Right lobe of liver (tissue), 6 donors: ENCODE measurements at regions not wholly inside any gene's neighbourhood (a gene's known extent, or its start where the extent isn't known, plus 50 kb on each side); places are given as distances from the start of the nearest gene placed in this dataset.

Experiments used
- ATAC-seq, 4 donors: fragments of 200-7000 bp; cut with Tn5 transposase; one replicate each; pipeline ENCODE4 v1.9.1; 2020; ENCODE audit warnings: mild to moderate bottlenecking in 4 of 4, moderate library complexity in 4 of 4
- DNase-seq, 3 donors: peaks; one replicate each; pipeline ENCODE4 v3.0.0-alpha.2; 2020
- H3K27ac ChIP-seq, 3 donors: fragments of 200-600 bp; one replicate each; pipeline ENCODE4 v1.8.0; 2022
- H3K27me3 ChIP-seq, 2 donors: fragments of 200-600 bp; one replicate each; pipeline ENCODE4 v1.8.0; 2022
- H3K36me3 ChIP-seq, 4 donors: fragments of 200-600 bp; sonication (generic) in 1 of 4; one replicate each; pipeline versions ENCODE4 v1.5.1 to v1.8.0; 2017 to 2022; ENCODE audit warnings: control low read depth in 1 of 4
- H3K4me1 ChIP-seq, 4 donors: fragments of 200-600 bp; sonication (generic) in 1 of 4; one replicate each; pipeline versions ENCODE4 v1.5.1 to v1.8.0; 2017 to 2022; ENCODE audit warnings: control low read depth in 1 of 4
- H3K4me3 ChIP-seq, 3 donors: fragments of 200-600 bp; one replicate each; pipeline ENCODE4 v1.8.0; 2022
- H3K9me3 ChIP-seq, 4 donors: fragments of 200-600 bp; sonication (generic) in 1 of 4; one replicate each; pipeline versions ENCODE4 v1.5.1 to v1.8.0; 2017 to 2022; ENCODE audit warnings: control low read depth in 1 of 4
- POLR2A ChIP-seq: fragments of 450-650 bp; IDR thresholded peaks from one replicate; pipeline ENCODE4 v1.6.1; 2017; ENCODE audit warnings: antibody characterized with exemption, mild to moderate bottlenecking
- WGBS: methylation state at CpG from one replicate; pipeline ENCODE4 v1.1.6; 2018; ENCODE audit warnings: low coverage, low lambda C conversion rate; ENCODE audit not compliant: insufficient coverage; ENCODE audit errors: missing lambda C conversion rate; 5-methylcytosine and 5-hydroxymethylcytosine counted together
- intact Hi-C, 2 donors: fragments of 100-400 bp; cut with DNase I; formaldehyde crosslinking; loops; one replicate each; pipeline versions ENCODE4 v1.11.2 to v1.14.1; 2022
- TF ChIP-seq, protein P1 (sequence below), 4 donors: fragments of 200-600 bp in 3 of 4; fragments of 450-650 bp in 1 of 4; IDR thresholded peaks; one replicate each; pipeline versions ENCODE4 v1.5.1 to v1.8.0; 2016 to 2022; ENCODE audit warnings: antibody characterized with exemption in 4 of 4, mild to moderate bottlenecking in 2 of 4
- donor health status: DM: no; HTN: yes; CAD: no.
- donor health status: DM: no; HTN: no; CAD: no.
- donor health status: DM: no; HTN: no; CAD: no.
- donor health status: DM: no; HTN: yes; CAD: no.
- donor health status: DM: no; HTN: yes; CAD: no.

DNA sequence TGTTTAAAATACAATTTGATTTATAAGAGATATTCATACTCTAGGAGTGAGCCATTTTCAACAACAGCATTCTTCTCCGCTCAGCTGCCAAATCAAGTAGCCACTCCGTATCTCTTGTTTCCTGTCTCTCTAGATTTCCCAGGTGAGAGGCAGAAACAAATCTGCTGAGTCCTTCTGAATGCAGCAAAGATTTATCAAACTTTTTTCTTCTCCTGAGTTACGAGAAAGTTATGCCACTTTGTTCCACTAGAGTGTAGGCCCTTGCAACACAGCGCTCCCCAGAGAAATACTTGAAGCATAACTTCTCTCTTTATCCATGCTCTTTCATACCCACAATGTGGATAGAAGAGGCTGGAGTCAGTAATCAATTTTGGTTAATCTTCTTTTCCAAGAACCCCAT lies 1960.8 kb downstream of the OLFM4 start:
- Histone ChIP-seq H3K9me3 (no peaks in the 10 kb centered on the region), H3K4me3 (no peak overlapping the region), H3K36me3 (no peaks in the 10 kb centered on the region), H3K27ac (no peak overlapping the region), H3K4me1 (no peaks in the 10 kb centered on the region), H3K27me3 (no peaks in the 10 kb centered on the region)
- ATAC-seq (no peak), DNase-seq (no peak)
- TF ChIP-seq POLR2A, result no peak
- TF ChIP-seq, protein P1, sequence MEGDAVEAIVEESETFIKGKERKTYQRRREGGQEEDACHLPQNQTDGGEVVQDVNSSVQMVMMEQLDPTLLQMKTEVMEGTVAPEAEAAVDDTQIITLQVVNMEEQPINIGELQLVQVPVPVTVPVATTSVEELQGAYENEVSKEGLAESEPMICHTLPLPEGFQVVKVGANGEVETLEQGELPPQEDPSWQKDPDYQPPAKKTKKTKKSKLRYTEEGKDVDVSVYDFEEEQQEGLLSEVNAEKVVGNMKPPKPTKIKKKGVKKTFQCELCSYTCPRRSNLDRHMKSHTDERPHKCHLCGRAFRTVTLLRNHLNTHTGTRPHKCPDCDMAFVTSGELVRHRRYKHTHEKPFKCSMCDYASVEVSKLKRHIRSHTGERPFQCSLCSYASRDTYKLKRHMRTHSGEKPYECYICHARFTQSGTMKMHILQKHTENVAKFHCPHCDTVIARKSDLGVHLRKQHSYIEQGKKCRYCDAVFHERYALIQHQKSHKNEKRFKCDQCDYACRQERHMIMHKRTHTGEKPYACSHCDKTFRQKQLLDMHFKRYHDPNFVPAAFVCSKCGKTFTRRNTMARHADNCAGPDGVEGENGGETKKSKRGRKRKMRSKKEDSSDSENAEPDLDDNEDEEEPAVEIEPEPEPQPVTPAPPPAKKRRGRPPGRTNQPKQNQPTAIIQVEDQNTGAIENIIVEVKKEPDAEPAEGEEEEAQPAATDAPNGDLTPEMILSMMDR (IDR thresholded peaks at IDR 0.05), result no peak
- intact Hi-C loops, result no loop called here
- 51% methylated on average over 4 of the region's 4 CpGs for WGBS

DNA sequence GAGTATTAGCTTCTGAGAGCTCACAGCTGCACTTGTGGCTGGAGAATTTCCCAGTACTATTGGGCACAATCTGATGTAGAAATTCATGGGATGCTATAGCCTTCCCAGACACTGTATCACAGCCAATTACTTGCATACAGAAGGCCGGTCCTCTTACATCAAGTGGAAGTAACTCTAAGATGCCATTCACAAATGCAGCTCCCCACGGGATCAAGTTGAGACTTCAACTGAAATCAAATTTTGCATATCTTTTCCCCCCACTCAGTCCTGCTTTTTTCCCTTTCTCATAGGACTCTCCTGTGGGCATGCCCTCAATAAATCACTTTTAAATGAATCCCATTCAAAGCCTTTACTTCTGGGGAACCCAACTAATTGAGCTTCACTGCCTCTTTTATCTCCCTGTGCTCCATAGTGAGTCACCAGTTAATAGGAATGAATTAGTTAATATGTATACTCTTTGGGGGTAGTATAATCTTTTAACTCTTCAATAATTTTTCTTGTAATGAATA lies 1970.8 kb downstream of the OLFM4 start:
- DNase-seq, result no peak
- intact Hi-C loops, result no loop called here
- no peak for ATAC-seq

DNA sequence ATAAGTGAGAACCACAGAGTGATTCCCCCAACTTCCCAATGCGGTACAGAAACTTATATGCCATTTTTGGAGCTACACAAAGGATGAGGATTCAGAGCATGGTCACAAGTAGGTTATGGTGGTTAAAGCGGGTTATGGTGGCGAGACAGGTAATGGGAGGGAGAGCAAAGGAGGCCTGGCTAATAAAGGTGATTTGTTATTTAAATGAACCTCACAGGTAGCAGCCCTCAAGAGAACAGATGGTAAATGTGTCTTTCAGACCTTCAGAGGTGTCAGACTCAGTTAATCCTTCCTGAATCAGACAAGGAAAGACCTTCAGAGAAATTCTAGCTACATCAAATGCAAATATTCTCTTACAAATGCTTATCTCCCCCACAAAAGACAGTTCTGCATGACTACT lies 1971.4 kb downstream of the OLFM4 start:
- no peak for DNase-seq
- no peaks in the 10 kb centered on the region for H3K9me3 ChIP-seq

More for the DNA sequence above, 1970.8 kb downstream of the OLFM4 start:
- Histone ChIP-seq H3K4me1 (no peaks in the 10 kb centered on the region), H3K27me3 (no peaks in the 10 kb centered on the region), H3K9me3 (no peaks in the 10 kb centered on the region), H3K36me3 (no peaks in the 10 kb centered on the region), H3K27ac (no peak overlapping the region), H3K4me3 (no peak overlapping the region)
- WGBS, result 79% methylated on average over 2 of the region's 2 CpGs
- TF ChIP-seq POLR2A, result no peak

DNA sequence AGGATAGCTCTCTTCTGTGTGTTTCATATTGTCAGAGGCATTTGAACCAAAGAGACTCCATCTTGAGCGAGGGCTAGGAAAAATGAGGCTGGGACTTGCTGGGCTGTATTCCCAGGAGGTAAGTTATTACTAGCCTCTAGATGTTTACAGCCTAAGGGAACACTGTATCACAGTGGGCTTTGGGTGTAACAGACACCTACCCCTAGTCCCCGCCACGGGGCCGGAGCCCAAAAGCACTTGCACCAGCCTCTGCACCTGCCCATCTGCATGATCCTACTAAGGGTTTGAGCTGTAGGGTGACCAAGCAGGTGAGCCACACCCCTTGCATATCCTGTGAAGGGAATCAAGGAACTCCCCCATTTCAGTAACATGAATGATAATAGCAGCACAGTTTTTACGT lies 1972.2 kb downstream of the OLFM4 start:
- no peak for ATAC-seq
- no peak overlapping the region for H3K27ac ChIP-seq
- no peaks in the 10 kb centered on the region for H3K36me3 ChIP-seq
- no peaks in the 10 kb centered on the region for H3K4me1 ChIP-seq
- WGBS, result 49% methylated on average over 3 of the region's 5 CpGs
- intact Hi-C loops, result no loop called here
- no peak for TF ChIP-seq POLR2A
- TF ChIP-seq, protein P1 (IDR thresholded peaks at IDR 0.05), result no peak
- no peaks in the 10 kb centered on the region for H3K9me3 ChIP-seq
- no peak overlapping the region for H3K4me3 ChIP-seq
- DNase-seq, result no peak
- no peaks in the 10 kb centered on the region for H3K27me3 ChIP-seq

More for the DNA sequence above, 1971.4 kb downstream of the OLFM4 start:
- no peaks in the 10 kb centered on the region for H3K36me3 ChIP-seq
- no peak for ATAC-seq
- TF ChIP-seq, protein P1 (IDR thresholded peaks at IDR 0.05), result no peak
- TF ChIP-seq POLR2A, result no peak
- H3K27me3 ChIP-seq, result no peaks in the 10 kb centered on the region
- H3K4me1 ChIP-seq, result no peaks in the 10 kb centered on the region
- 49% methylated on average over 3 of the region's 3 CpGs for WGBS
- H3K27ac ChIP-seq, result no peak overlapping the region
- intact Hi-C loops, result no loop called here
- H3K4me3 ChIP-seq, result no peak overlapping the region

DNA sequence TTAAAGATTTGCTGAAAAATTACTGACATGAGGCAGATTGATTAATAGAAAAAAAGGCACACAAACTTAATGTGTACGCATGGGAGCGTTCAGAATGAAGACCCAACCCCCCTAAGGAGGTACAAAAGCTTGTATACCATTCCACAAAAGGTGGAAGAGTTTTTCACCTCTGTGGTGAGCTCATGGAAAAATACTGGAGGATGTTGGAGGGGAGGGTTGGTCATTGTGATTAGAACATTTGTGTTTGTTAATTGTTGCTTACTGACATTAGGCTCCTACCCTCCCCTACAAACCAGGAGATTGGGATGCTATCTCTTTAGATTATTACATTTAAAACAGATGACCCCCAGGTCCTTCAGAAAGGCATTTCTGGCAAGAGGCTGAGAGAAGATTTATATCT lies 1973.3 kb downstream of the OLFM4 start:
- DNase-seq (no peak), ATAC-seq (no peak)
- intact Hi-C loops, result no loop called here
- H3K36me3 ChIP-seq, result no peaks in the 10 kb centered on the region
- no peak overlapping the region for H3K4me3 ChIP-seq
- no peaks in the 10 kb centered on the region for H3K4me1 ChIP-seq
- no peaks in the 10 kb centered on the region for H3K27me3 ChIP-seq
- TF ChIP-seq, protein P1 (IDR thresholded peaks at IDR 0.05), result no peak
- no peak for TF ChIP-seq POLR2A
- H3K27ac ChIP-seq, result no peak overlapping the region
- H3K9me3 ChIP-seq, result no peaks in the 10 kb centered on the region
- WGBS, result 45% methylated on average over 2 of the region's 2 CpGs
